Osteoblast (primary cell): ENCODE measurements at regions not wholly inside any gene's neighbourhood (a gene's known extent, or its start where the extent isn't known, plus 50 kb on each side); places are given as distances from the start of the nearest gene placed in this dataset.

Experiments used
- DNase-seq: peaks from one replicate; pipeline ENCODE4 v3.0.0; 2011; ENCODE audit warnings: low spot score, mixed read lengths; ENCODE audit not compliant: insufficient read length; ENCODE audit errors: missing footprints
- H2AFZ ChIP-seq: 2 replicates; pipeline ENCODE4 v1.6.0; 2011; ENCODE audit warnings: mild to moderate bottlenecking, low read length
- H3K27ac ChIP-seq: 2 replicates; pipeline ENCODE4 v1.5.1; 2011; ENCODE audit warnings: mild to moderate bottlenecking, low read depth, low read length, moderate library complexity
- H3K27me3 ChIP-seq: 2 replicates; pipeline ENCODE4 v1.6.0; 2012; ENCODE audit warnings: mild to moderate bottlenecking, control low read depth, inconsistent platforms, low read length, moderate library complexity; ENCODE audit not compliant: insufficient read depth
- H3K36me3 ChIP-seq: 2 replicates; pipeline ENCODE4 v1.5.1; 2011; ENCODE audit warnings: mild to moderate bottlenecking, low read length, control low read depth, moderate library complexity; ENCODE audit not compliant: insufficient read depth
- H3K4me1 ChIP-seq: 2 replicates; pipeline ENCODE4 v1.5.1; 2011; ENCODE audit warnings: mild to moderate bottlenecking, low read length, control low read depth, moderate library complexity; ENCODE audit not compliant: insufficient read depth
- H3K4me2 ChIP-seq: 2 replicates; pipeline ENCODE4 v1.6.0; 2011; ENCODE audit warnings: mild to moderate bottlenecking, low read length; ENCODE audit not compliant: insufficient read depth
- H3K4me3 ChIP-seq: fragments of 200-600 bp; sonication (generic); 3 replicates; pipeline ENCODE4 v1.5.1; 2012; ENCODE audit warnings: mild to moderate bottlenecking, low read length, inconsistent platforms; ENCODE audit not compliant: insufficient read depth
- H3K79me2 ChIP-seq: 2 replicates; pipeline ENCODE4 v1.6.0; 2012; ENCODE audit warnings: mild to moderate bottlenecking, low read length, control low read depth, inconsistent platforms; ENCODE audit not compliant: insufficient read depth
- H3K9me3 ChIP-seq: 2 replicates; pipeline ENCODE4 v1.5.1; 2011; ENCODE audit warnings: low read depth, low read length, control low read depth
- H4K20me1 ChIP-seq: 2 replicates; pipeline ENCODE4 v1.6.0; 2012; ENCODE audit warnings: mild to moderate bottlenecking, low read length, control low read depth; ENCODE audit not compliant: insufficient read depth
- TF ChIP-seq, protein P1 (sequence below): IDR thresholded peaks from 2 replicates; pipeline ENCODE4 v1.5.1; 2011; ENCODE audit warnings: mild to moderate bottlenecking, low read depth, low read length, moderate library complexity; ENCODE audit errors: extremely low read depth

DNA sequence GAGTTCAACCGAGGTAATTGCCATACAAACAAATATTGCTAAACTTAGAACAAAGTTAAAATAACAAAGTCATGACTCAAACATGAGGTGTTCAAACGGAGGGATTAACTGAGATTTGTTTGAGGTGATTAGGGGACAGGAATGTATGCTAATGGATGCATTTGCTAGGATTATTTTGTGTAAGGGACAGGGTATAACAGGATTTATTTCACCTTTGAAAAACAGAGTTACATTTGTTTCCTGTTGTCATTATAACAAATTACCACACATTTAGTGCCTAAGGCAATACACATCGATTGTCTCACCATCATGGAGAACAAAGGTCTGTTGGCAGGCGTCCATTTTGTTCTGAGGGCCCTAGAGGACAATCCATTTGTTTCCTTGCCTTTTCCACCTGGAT, 304.3 kb upstream of the CNTNAP5 start:
- no peak overlapping the region for H3K4me2 ChIP-seq
- H3K27me3 ChIP-seq = no peaks in the 10 kb centered on the region
- TF ChIP-seq, protein P1, sequence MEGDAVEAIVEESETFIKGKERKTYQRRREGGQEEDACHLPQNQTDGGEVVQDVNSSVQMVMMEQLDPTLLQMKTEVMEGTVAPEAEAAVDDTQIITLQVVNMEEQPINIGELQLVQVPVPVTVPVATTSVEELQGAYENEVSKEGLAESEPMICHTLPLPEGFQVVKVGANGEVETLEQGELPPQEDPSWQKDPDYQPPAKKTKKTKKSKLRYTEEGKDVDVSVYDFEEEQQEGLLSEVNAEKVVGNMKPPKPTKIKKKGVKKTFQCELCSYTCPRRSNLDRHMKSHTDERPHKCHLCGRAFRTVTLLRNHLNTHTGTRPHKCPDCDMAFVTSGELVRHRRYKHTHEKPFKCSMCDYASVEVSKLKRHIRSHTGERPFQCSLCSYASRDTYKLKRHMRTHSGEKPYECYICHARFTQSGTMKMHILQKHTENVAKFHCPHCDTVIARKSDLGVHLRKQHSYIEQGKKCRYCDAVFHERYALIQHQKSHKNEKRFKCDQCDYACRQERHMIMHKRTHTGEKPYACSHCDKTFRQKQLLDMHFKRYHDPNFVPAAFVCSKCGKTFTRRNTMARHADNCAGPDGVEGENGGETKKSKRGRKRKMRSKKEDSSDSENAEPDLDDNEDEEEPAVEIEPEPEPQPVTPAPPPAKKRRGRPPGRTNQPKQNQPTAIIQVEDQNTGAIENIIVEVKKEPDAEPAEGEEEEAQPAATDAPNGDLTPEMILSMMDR = no peak
- DNase-seq = no peak
- no peaks in the 10 kb centered on the region for H3K79me2 ChIP-seq
- no peaks in the 10 kb centered on the region for H3K36me3 ChIP-seq
- H2AFZ ChIP-seq = no peak overlapping the region
- H3K4me3 ChIP-seq = no peak overlapping the region
- no peak overlapping the region for H3K27ac ChIP-seq
- no peaks in the 10 kb centered on the region for H3K9me3 ChIP-seq
- H4K20me1 ChIP-seq = no peaks in the 10 kb centered on the region
- H3K4me1 ChIP-seq = no peaks in the 10 kb centered on the region

DNA sequence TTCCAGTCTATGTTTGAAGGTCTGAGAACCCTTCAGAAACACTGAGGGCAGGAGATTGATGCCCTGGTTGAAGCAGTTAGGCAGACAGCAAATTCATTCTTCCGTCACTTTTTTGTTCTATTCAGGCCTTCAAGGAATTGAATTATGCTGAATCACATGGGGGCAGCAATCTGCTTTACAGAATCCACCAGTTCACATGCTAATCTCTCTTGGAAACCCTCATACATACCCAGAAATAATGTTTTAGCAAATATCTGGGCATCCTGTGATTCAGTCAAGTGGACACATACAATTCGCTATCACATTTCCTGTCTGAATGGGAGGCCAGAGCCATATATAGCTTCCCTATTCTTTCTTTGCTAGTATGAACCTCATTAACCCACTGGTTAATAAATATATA, 301.4 kb upstream of the CNTNAP5 start:
- H3K4me1 ChIP-seq = no peaks in the 10 kb centered on the region
- H3K79me2 ChIP-seq = no peaks in the 10 kb centered on the region
- no peak overlapping the region for H2AFZ ChIP-seq
- H4K20me1 ChIP-seq = no peaks in the 10 kb centered on the region
- H3K4me2 ChIP-seq = no peak overlapping the region
- H3K36me3 ChIP-seq = no peaks in the 10 kb centered on the region
- H3K4me3 ChIP-seq = no peak overlapping the region
- H3K27me3 ChIP-seq = no peaks in the 10 kb centered on the region
- TF ChIP-seq, protein P1 = no peak
- no peak for DNase-seq
- no peak overlapping the region for H3K27ac ChIP-seq
- H3K9me3 ChIP-seq = peaks cover 2% of the 10 kb centered on the region

DNA sequence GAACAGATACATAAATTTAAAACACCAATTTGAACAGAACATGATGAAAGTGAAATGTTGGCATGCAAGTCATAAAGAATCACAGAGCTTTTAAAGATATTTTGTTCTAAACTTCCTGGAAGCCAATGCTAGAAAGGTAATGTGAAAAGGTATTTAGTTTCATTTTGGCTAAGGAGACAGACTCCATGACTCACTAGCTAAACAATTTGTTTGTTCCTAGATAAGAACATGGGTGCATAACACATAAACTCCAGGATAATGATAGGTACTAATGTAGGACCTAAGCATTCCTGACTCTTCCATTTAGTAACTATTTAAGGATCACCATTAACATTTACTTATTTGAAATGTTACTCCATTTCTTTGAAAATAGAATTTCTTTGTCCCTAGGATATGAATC, 292.5 kb upstream of the CNTNAP5 start:
- Histone ChIP-seq H4K20me1 (no peaks in the 10 kb centered on the region), H3K27ac (no peak overlapping the region), H3K4me1 (no peaks in the 10 kb centered on the region), H3K4me3 (no peak overlapping the region), H2AFZ (no peak overlapping the region), H3K79me2 (no peaks in the 10 kb centered on the region), H3K36me3 (no peaks in the 10 kb centered on the region), H3K27me3 (no peaks in the 10 kb centered on the region), H3K4me2 (no peak overlapping the region), H3K9me3 (no peaks in the 10 kb centered on the region)
- no peak for DNase-seq
- TF ChIP-seq, protein P1 = no peak

DNA sequence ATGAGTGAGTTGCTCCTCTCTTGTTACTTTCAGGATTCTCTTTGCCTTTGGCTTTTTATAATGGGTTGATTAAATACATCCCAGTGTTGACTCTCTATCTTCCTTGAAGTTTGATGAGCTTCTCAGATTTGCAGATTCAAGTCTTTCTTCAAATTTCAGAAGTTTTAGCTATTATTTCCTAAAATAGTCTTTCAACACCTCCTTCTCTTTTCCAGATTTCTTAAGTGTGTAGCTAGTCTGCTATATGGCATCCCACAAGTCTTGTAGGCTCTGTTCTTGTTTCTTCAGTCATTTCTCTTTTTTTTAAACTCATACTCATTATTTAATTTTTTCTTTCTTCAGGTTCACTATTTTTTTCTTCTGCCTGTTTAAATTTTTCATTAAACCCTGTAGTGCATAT, 287.7 kb upstream of the CNTNAP5 start:
- Histone ChIP-seq H3K79me2 (no peaks in the 10 kb centered on the region), H3K4me2 (no peak overlapping the region), H3K4me1 (no peaks in the 10 kb centered on the region), H4K20me1 (no peaks in the 10 kb centered on the region), H3K4me3 (no peak overlapping the region), H3K27ac (no peak overlapping the region), H3K9me3 (no peaks in the 10 kb centered on the region), H2AFZ (no peak overlapping the region), H3K36me3 (no peaks in the 10 kb centered on the region), H3K27me3 (no peaks in the 10 kb centered on the region)
- TF ChIP-seq, protein P1 = no peak
- no peak for DNase-seq
